ENCODE measurements at regions not wholly inside any gene's neighbourhood (a gene's known extent, or its start where the extent isn't known, plus 50 kb on each side); places are given as distances from the start of the nearest gene placed in this dataset.

DNA sequence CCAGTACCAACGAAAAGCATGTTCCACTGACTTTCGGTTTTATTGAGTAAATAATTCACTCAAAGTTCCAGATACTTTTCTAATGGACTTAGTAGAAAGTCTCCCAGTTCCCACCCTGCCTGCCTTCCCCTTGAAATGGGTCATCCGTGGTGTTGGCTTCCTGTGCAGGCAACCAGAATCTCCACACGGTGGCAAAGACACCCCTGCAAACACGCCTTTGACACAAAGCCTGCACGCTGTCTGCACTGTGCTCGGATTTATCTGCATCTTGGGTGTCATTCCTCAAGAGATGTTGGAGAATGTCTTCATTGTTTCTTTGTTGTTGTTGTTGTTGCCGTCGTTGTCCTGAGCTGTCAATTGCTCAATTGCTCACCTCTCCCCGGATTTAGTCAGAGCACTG, 150.0 kb upstream of the IRX2 start:
- TF ChIP-seq CTCF (IDR thresholded peaks at IDR 0.05) (no peak), SIN3A (IDR thresholded peaks at IDR 0.05; ENCODE audit: borderline replicate concordance, low read depth, low read length) (no peak), EP300 (IDR thresholded peaks at IDR 0.05; ENCODE audit: borderline replicate concordance in 1 of 2, low read depth in 1 of 2, low read length in 1 of 2) (no peak), REST (IDR thresholded peaks at IDR 0.05; ENCODE audit: low read depth, low read length) (no peak), PBX3 (IDR thresholded peaks at IDR 0.05) (no peak), GABPA (IDR thresholded peaks at IDR 0.05; ENCODE audit: low read depth) (no peak), FOSL2 (IDR thresholded peaks at IDR 0.05; ENCODE audit: borderline replicate concordance, low read depth) (no peak)
- TF ChIP-seq, protein P1, sequence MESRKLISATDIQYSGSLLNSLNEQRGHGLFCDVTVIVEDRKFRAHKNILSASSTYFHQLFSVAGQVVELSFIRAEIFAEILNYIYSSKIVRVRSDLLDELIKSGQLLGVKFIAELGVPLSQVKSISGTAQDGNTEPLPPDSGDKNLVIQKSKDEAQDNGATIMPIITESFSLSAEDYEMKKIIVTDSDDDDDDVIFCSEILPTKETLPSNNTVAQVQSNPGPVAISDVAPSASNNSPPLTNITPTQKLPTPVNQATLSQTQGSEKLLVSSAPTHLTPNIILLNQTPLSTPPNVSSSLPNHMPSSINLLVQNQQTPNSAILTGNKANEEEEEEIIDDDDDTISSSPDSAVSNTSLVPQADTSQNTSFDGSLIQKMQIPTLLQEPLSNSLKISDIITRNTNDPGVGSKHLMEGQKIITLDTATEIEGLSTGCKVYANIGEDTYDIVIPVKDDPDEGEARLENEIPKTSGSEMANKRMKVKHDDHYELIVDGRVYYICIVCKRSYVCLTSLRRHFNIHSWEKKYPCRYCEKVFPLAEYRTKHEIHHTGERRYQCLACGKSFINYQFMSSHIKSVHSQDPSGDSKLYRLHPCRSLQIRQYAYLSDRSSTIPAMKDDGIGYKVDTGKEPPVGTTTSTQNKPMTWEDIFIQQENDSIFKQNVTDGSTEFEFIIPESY (IDR thresholded peaks at IDR 0.05; ENCODE audit: borderline replicate concordance, low read depth) = no peak
